Spinal cord (tissue), 9 donors: ENCODE measurements at regions not wholly inside any gene's neighbourhood (a gene's known extent, or its start where the extent isn't known, plus 50 kb on each side); places are given as distances from the start of the nearest gene placed in this dataset.
"Not testable (repeated sequence)": the region's sequence is repeated elsewhere in the genome, so short reads cannot be mapped to it uniquely, and the experiment has no call there.

ENCODE experiments used
- DNase-seq, 6 donors: peaks; one replicate each; pipeline versions ENCODE4 v3.0.0 to v3.0.0-alpha.2; 2013 to 2015; ENCODE audit warnings: low spot score in 6 of 6, low read depth in 4 of 6
- H3K27ac ChIP-seq: one replicate; pipeline ENCODE4 v1.5.1; 2013; ENCODE audit warnings: low read depth, low read length, control low read depth
- H3K27me3 ChIP-seq: one replicate; pipeline ENCODE4 v1.6.1; 2013; ENCODE audit warnings: low read length; ENCODE audit not compliant: control insufficient read depth, insufficient read depth
- H3K36me3 ChIP-seq: one replicate; pipeline ENCODE4 v1.6.1; 2013; ENCODE audit warnings: low read length; ENCODE audit not compliant: control insufficient read depth, insufficient read depth
- H3K4me1 ChIP-seq: one replicate; pipeline ENCODE4 v1.6.1; 2013; ENCODE audit warnings: low read length; ENCODE audit not compliant: control insufficient read depth, insufficient read depth
- H3K4me3 ChIP-seq: one replicate; pipeline ENCODE4 v1.5.1; 2013; ENCODE audit warnings: low read depth, low read length, control low read depth
- H3K9me3 ChIP-seq: one replicate; pipeline ENCODE4 v1.6.1; 2013; ENCODE audit warnings: low read length; ENCODE audit not compliant: control insufficient read depth, insufficient read depth
- WGBS: methylation state at CpG from one replicate; pipeline ENCODE4 v1.1.5; 2013; ENCODE audit warnings: missing lambda C conversion rate; ENCODE audit not compliant: insufficient coverage; 5-methylcytosine and 5-hydroxymethylcytosine counted together
- donor health status: healthy.

DNA sequence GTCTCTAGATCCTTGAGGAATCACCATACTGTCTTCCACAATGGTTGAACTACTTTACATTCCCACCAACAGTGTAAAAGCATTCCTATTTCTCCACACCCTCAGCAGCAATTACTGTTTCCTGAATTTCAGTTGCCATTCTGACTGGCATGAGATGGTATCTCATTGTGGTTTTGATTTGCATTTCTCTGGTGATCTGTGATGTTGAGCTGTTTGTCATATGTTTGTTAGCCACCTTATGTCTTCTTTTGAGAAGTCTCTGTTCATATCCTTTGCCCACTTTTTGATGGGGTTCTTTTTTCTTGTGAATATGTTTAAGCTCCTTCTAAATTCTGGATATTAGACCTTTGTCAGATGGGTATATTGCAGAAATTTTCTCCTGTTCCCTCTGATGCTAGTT, 356.0 kb downstream of the IGSF11 start:
- not testable (repeated sequence) for H3K9me3 ChIP-seq

DNA sequence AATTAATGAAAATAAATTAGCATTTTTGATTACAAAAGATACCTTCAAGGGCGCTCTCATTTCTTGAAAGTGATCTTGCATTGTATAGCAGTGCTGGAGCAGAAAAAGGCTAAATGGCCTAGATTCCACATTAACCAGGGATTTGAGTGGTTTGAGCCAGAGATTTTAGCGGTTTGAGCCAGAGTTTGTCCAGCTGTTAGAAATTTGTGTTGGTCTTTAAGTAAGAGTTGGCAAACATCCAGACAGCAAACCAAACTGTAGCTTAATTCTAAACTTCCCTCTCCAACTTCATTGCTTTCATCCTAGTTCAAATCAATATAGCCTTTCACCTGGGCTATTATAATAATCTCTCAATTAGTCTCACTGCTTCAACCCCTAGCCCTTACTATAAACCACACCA, 351.7 kb downstream of the IGSF11 start:
- no peak overlapping the region for H3K27ac ChIP-seq
- WGBS, result 83% methylated on average over 1 of the region's 2 CpGs
- DNase-seq, result peak in 2 of 6 donors; percentile 33 to 38
- no peaks in the 10 kb centered on the region for H3K4me1 ChIP-seq
- no peaks in the 10 kb centered on the region for H3K9me3 ChIP-seq
- H3K4me3 ChIP-seq, result no peak overlapping the region
- H3K27me3 ChIP-seq, result no peaks in the 10 kb centered on the region
- H3K36me3 ChIP-seq, result no peaks in the 10 kb centered on the region

More for the DNA sequence above, 356.0 kb downstream of the IGSF11 start:
- H3K36me3 ChIP-seq, H3K27ac ChIP-seq, H3K27me3 ChIP-seq, H3K4me1 ChIP-seq, H3K4me3 ChIP-seq, DNase-seq: not testable (repeated sequence)

DNA sequence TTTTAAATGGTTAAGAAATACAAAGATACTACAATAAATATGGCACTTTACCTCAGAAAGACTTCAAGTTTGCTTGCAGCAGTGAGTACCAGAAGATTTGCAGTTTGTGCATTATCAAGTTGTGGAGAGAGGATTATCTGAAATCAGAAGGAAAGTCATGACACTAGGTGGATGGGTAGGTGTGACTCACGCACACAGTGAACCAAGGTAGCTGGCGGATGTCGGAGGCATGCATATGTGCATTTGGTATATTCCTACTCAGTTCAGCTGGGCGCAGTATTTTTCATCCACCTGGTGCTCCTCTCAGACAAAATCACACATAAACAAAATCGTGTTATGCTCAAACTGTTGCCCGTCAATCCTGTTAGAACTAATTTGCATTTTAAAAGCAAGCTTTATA, 351.0 kb downstream of the IGSF11 start:
- no peak for DNase-seq
- Histone ChIP-seq H3K36me3 (no peaks in the 10 kb centered on the region), H3K4me3 (no peak overlapping the region), H3K4me1 (no peaks in the 10 kb centered on the region), H3K27me3 (no peaks in the 10 kb centered on the region), H3K9me3 (no peaks in the 10 kb centered on the region), H3K27ac (no peak overlapping the region)
- WGBS, result 67% methylated on average over 2 of the region's 6 CpGs

DNA sequence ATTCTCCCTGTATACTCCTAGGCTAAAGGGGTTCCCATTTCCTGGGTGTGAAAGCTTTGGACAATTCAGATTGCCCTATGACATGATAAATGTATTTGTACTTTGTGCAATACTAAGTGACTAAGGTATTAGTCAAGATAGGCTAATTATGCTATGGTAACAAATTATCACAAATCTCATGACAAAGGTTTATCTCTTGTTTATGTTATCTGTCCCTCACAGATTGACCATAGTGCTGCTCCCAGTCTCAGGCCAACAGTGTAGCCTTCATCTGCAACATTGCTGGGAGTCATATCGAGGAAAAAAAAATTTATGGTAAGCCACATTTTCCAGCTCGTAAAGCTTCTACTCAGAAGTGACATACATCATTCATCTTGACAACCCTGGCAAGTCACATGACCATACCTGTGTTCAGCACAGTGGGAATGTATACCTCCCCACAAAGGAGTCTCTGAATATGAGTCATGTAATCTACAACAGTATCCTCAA, 346.2 kb downstream of the IGSF11 start:
- Histone ChIP-seq H3K9me3 (no peaks in the 10 kb centered on the region), H3K36me3 (no peaks in the 10 kb centered on the region), H3K27ac (no peak overlapping the region), H3K4me1 (no peaks in the 10 kb centered on the region), H3K4me3 (no peak overlapping the region), H3K27me3 (no peaks in the 10 kb centered on the region)
- WGBS, result no CpG with 5 or more reads among the region's 2 CpGs
- no peak for DNase-seq

DNA sequence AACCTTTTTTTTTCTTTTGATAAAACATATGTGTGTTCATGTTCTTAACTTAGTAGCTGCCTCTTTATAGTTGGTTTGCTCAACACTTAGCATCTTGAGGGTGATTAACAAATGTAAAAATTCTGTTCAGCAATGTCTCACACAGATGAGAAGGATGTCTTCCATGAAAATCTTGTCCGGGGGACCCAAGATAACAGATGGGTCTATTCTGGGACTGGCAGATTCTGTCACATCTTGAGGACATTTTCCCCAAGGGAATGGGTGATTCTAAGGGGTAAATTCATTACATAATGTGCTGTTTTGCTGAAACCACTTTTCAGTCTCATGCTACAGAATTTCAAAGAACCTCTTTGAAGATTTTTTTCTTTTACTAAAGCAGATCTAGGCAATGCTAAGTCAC, 342.2 kb downstream of the IGSF11 start:
- no peaks in the 10 kb centered on the region for H3K4me1 ChIP-seq
- H3K36me3 ChIP-seq, result no peaks in the 10 kb centered on the region
- DNase-seq, result peak in 1 of 6 donors; percentile 87
- H3K4me3 ChIP-seq, result no peak overlapping the region
- H3K27ac ChIP-seq, result no peak overlapping the region
- H3K27me3 ChIP-seq, result no peaks in the 10 kb centered on the region
- whole genome bisulfite sequencing, result 100% methylated on average over 1 of the region's 1 CpG
- peaks cover 2% of the 10 kb centered on the region for H3K9me3 ChIP-seq

DNA sequence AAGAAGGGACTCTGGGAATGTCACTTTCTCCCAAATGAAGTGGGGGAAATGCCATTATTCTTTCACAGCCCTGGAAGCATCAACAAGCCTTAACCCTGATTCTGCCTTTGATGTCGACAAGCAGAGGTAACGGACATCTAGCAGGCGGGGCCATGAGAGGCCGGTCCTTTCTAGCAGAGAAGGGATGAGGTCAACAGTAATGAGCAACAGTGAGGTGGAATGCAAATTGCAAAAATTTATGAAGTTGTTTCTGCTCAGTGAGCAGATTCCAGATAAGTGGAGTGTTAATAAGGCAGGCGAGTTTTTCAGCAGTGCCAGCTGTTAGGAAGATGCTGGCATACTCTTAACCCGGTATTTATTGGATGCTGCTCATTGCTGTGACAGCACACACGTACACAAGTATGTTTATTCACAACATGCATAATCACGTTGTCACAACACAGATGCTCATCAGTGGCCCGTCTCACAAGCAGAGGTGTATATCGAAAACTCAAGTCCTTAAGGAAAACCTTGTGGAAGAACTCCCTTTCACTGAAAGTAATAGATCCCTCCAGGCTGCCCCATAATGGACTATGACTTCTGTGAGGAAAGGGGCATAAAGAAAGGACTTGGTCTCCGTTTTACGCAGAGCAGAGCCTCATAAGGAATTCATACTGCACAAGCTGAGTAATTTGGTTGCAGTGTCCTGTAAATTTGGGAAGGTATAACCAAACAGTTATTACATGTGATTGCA, 329.0 kb downstream of the IGSF11 start:
- H3K27ac ChIP-seq, result no peak overlapping the region
- no peak overlapping the region for H3K4me3 ChIP-seq
- H3K9me3 ChIP-seq, result no peaks in the 10 kb centered on the region
- no peaks in the 10 kb centered on the region for H3K36me3 ChIP-seq
- DNase-seq, result peak in 3 of 6 donors; percentile 19 to 81 (median 70)
- no peaks in the 10 kb centered on the region for H3K27me3 ChIP-seq
- peaks cover 3% of the 10 kb centered on the region for H3K4me1 ChIP-seq
- WGBS, result 53% methylated on average over 9 of the region's 12 CpGs

DNA sequence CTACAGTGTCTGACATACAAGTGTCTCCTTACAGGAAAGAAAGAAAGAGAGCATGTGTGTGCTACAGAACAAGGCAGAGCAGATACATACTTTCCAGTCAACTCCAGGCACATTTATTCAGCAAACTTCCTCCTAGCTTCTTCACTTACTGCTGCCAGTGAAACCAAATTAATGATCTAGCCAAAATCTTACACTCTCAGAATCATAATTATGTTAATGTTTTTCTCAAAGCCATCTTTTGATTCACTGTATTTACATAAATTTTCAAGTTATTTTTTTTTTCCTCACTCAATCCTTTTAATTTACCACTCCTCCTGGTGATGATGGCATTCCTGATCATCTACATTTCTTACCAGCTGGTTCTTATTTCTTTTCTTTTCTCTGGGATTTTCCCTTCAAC, 326.7 kb downstream of the IGSF11 start:
- no peak overlapping the region for H3K27ac ChIP-seq
- H3K4me3 ChIP-seq, result no peak overlapping the region
- H3K9me3 ChIP-seq, result no peaks in the 10 kb centered on the region
- H3K36me3 ChIP-seq, result no peaks in the 10 kb centered on the region
- peaks cover 3% of the 10 kb centered on the region for H3K4me1 ChIP-seq
- no peaks in the 10 kb centered on the region for H3K27me3 ChIP-seq
- peak in 1 of 6 donors; percentile 66 for DNase-seq

DNA sequence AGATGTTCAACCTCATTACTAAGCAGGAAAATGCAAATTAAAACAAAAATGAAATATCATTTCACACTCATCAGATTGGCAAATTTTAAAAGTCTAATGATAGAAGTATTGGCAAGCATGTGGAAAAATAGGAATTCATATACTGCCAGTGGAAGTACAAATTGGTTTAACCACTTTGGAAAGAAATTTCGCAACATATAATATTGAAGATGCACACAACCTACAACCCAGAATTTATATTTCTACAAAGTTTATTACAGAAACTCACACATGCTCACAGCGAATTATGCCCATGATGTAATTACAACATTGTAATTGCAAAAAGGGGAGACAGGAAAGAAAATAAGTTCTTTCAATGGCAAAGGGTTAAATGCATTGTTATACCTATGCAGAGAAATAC, 324.1 kb downstream of the IGSF11 start:
- no CpG with 5 or more reads among the region's 2 CpGs for WGBS
- Histone ChIP-seq H3K4me3 (no peak overlapping the region), H3K36me3 (no peaks in the 10 kb centered on the region), H3K27me3 (no peaks in the 10 kb centered on the region), H3K27ac (no peak overlapping the region), H3K4me1 (no peaks in the 10 kb centered on the region), H3K9me3 (no peaks in the 10 kb centered on the region)
- DNase-seq, result no peak

DNA sequence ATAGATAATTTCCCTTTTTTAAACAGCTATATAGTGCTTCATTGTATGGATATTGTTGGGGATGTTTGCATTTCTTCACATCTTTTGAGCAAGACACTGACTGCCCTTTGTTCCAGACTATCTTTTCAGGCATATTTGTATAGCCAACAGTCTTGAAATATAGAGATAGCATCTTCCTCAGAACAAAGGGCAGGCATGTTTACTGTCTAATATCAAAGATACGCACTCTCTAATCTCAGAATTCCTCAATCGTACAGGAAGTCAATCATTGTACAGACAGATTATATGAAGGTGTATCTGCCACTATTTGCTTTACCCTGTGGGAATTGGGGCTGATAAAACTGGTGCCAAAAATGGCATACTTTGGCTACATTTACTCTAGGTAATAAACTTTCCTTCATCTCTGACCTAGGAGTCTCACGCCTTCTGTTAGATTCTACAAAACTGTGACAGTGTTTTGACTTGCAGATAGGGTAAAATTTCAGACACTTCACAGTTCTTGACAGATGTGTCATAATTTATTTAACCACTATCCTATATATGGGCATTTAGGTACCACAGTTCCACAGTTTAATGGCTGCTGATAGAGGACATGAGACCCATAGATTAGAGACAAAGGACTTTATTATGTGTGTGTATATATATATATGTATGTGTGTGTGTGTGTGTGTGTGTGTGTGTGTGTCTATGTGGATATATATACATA, 321.0 kb downstream of the IGSF11 start:
- no peaks in the 10 kb centered on the region for H3K36me3 ChIP-seq
- no CpG with 5 or more reads among the region's 3 CpGs for WGBS
- no peaks in the 10 kb centered on the region for H3K4me1 ChIP-seq
- DNase-seq, result no peak
- H3K27ac ChIP-seq, result no peak overlapping the region
- H3K4me3 ChIP-seq, result no peak overlapping the region
- no peaks in the 10 kb centered on the region for H3K27me3 ChIP-seq
- no peaks in the 10 kb centered on the region for H3K9me3 ChIP-seq

DNA sequence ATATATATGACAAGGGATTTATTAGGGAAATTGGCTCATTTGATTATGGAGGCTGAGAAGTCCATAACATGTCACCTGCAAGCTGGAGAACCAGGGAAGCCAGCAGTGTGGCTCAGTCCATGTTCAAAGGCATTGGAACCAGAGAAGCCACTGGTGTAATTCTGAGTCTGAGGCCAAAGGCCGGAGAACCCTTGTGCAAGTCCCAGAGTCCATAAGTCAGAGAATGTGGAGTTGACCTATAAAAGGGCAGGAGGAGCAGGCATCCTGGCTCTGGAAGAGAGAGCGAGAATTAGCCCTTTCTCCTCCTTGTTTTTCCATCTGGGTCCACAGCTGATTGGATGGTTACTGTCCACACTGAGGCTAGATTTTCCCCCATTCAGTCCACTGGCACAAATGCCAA, 319.8 kb downstream of the IGSF11 start:
- no peaks in the 10 kb centered on the region for H3K4me1 ChIP-seq
- no peak for DNase-seq

More for the DNA sequence above, 319.8 kb downstream of the IGSF11 start:
- Histone ChIP-seq H3K4me3 (no peak overlapping the region), H3K36me3 (no peaks in the 10 kb centered on the region), H3K27me3 (no peaks in the 10 kb centered on the region), H3K27ac (no peak overlapping the region), H3K9me3 (peaks cover 3% of the 10 kb centered on the region)
- WGBS, result 100% methylated on average over 1 of the region's 2 CpGs
